ENCODE measurements at regions not wholly inside any gene's neighbourhood (a gene's known extent, or its start where the extent isn't known, plus 50 kb on each side); places are given as distances from the start of the nearest gene placed in this dataset.
"Not testable (repeated sequence)": the region's sequence is repeated elsewhere in the genome, so short reads cannot be mapped to it uniquely, and the experiment has no call there.

- POLR2A ChIA-PET, DNase-seq, H3K27me3 Mint-ChIP-seq, H3K9me3 Mint-ChIP-seq, ATAC-seq, H3K4me1 Mint-ChIP-seq, H3K4me3 Mint-ChIP-seq, H3K27ac Mint-ChIP-seq, H3K36me3 Mint-ChIP-seq: not testable (repeated sequence)
Observed at GRCh38 chr9:38910629-38911028, 190.7 kb upstream of the FAM240B start.

GRCh38 chr9:38904719-38905118, 184.8 kb upstream of the FAM240B start:
- H3K9me3 Mint-ChIP-seq, DNase-seq, H3K27me3 Mint-ChIP-seq, H3K36me3 Mint-ChIP-seq, POLR2A ChIA-PET, H3K27ac Mint-ChIP-seq, H3K4me3 Mint-ChIP-seq, H3K4me1 Mint-ChIP-seq, ATAC-seq: not testable (repeated sequence)

DNA sequence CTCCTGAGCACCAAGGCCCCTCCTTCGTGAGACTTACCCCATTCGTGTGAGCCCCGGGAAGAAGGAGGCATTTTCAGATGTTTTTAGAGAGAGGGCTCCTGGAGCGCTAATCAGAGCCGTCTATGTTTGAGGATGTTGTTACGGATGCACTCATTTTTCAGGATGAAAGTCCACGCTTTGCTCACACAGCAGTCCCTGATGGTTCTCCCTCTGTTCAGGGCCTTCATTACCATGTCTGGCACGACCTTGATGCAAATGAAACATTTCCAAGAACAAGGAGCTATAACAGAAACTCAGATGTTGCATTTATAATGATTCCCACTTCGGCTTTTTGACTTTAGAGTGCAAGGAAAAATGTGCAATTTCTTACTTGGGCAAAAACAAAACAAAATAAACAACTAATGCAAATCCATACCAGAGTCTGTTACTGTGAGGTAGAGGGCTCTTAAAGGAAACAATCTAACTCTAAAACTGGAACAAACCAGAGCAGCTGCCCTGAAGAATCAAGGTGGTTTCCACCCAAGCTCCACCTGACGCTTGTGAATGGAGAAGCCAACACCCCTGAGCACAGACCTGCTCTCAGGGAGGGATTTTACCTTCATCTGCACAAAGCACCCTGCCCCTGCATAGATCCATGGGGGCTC, 181.7 kb upstream of the FAM240B start:
- ATAC-seq, H3K9me3 Mint-ChIP-seq, H3K4me1 Mint-ChIP-seq, H3K27ac Mint-ChIP-seq, DNase-seq, H3K4me3 Mint-ChIP-seq, H3K27me3 Mint-ChIP-seq, POLR2A ChIA-PET, H3K36me3 Mint-ChIP-seq: not testable (repeated sequence)

GRCh38 chr9:38896404-38896803, 176.5 kb upstream of the FAM240B start:
- POLR2A ChIA-PET, DNase-seq, H3K27ac Mint-ChIP-seq, H3K4me3 Mint-ChIP-seq, H3K4me1 Mint-ChIP-seq, H3K36me3 Mint-ChIP-seq, ATAC-seq, H3K9me3 Mint-ChIP-seq, H3K27me3 Mint-ChIP-seq: not testable (repeated sequence)

GRCh38 chr9:38895227-38895626, 175.3 kb upstream of the FAM240B start:
- POLR2A ChIA-PET, H3K4me1 Mint-ChIP-seq, H3K9me3 Mint-ChIP-seq, H3K4me3 Mint-ChIP-seq, H3K36me3 Mint-ChIP-seq, DNase-seq, H3K27ac Mint-ChIP-seq, H3K27me3 Mint-ChIP-seq, ATAC-seq: not testable (repeated sequence)

DNA sequence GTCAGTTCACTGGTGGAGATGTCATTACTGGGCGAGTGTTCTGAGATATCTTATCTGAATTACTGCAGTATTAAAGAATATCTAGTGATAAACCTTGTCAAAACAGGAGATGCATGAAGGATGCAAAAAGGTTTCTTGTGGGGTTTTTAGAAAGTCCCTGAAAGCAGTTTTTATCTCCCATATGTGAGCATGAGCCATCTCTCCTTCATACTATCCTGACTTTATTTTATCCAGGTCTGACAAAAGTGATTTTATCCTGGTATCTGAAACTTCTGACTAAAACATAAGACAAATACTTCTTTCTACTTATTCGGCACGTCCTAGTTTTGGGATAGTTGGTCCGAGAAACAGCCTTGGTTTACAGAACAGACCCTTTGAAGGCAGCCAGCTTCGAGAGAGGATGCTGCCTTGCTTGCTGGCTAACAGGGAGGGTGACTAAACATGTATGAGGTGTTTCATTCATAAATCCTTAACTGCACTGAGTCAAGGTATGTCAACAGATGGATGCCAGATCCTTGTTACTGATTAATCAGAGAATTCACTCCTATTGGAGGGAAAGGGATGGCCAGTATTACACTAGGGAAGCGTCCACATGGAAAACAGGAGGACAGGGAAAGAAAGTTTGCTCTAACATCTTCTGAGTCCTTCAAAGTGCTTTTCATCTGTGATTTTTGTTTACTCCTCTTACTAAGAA, 172.8 kb upstream of the FAM240B start:
- H3K27me3 Mint-ChIP-seq, DNase-seq, H3K4me1 Mint-ChIP-seq, H3K4me3 Mint-ChIP-seq, POLR2A ChIA-PET, H3K9me3 Mint-ChIP-seq, H3K36me3 Mint-ChIP-seq, ATAC-seq, H3K27ac Mint-ChIP-seq: not testable (repeated sequence)

GRCh38 chr9:38886076-38886475, 166.1 kb upstream of the FAM240B start:
- H3K27me3 Mint-ChIP-seq, H3K9me3 Mint-ChIP-seq, ATAC-seq, POLR2A ChIA-PET, DNase-seq, H3K36me3 Mint-ChIP-seq, H3K4me3 Mint-ChIP-seq, H3K27ac Mint-ChIP-seq, H3K4me1 Mint-ChIP-seq: not testable (repeated sequence)

- H3K36me3 Mint-ChIP-seq, ATAC-seq, H3K27me3 Mint-ChIP-seq, H3K4me3 Mint-ChIP-seq, POLR2A ChIA-PET, H3K27ac Mint-ChIP-seq, DNase-seq, H3K4me1 Mint-ChIP-seq, H3K9me3 Mint-ChIP-seq: not testable (repeated sequence)
Observed at GRCh38 chr9:38875616-38876015, 155.7 kb upstream of the FAM240B start.

DNA sequence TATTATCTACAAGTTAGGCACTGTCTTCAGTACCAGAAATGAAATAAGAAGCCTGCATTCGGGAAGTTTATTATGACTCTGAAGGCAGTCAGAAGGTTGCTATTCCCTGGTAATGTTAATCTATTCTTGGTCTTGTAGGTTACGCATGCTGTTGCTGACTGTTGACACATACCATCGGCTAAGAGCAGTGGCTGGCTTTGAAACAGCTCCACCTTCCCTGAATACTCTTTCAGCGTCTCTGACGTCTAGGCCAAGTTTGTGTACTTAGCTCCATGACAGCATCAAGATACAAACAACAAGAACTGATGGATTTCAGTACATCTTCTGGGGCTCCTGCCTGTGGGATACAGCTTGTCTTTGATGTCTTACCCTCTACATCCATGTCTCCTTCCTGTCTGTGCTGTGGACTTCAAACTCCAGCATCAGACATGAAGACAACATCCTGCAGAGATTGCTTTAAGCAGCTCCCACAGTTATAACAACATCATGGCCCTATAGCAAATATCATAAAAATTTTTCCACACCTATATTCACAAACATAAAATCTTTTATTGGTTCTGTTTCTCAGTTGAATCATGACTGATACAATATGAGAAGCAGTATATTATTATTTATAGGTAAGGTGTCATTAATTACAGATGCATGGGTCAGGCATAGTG, 151.5 kb upstream of the FAM240B start:
- H3K36me3 Mint-ChIP-seq, H3K9me3 Mint-ChIP-seq, H3K27ac Mint-ChIP-seq, H3K4me1 Mint-ChIP-seq, POLR2A ChIA-PET, H3K4me3 Mint-ChIP-seq, H3K27me3 Mint-ChIP-seq, ATAC-seq, DNase-seq: not testable (repeated sequence)

DNA sequence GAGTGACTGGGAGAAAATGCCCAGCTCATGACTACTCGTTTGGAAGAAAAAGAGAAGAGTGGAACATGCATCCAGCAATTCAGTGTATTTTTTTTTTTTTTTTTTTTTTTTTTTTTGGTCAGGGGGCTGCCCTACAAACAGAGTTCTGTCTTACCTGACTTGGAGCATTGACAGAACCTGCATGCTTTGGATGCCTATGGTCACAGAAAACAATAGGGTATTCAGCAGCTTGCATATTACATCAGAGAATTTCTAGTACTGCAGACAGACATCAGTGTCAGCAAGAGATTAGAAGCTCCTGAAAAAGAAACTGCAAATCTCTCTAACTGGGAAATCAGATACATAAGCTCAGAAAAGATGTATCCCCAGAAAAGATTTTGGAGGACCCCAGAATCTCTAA, 139.9 kb upstream of the FAM240B start:
- H3K4me1 Mint-ChIP-seq, H3K36me3 Mint-ChIP-seq, ATAC-seq, DNase-seq, H3K27me3 Mint-ChIP-seq, H3K9me3 Mint-ChIP-seq, POLR2A ChIA-PET, H3K27ac Mint-ChIP-seq, H3K4me3 Mint-ChIP-seq: not testable (repeated sequence)

DNA sequence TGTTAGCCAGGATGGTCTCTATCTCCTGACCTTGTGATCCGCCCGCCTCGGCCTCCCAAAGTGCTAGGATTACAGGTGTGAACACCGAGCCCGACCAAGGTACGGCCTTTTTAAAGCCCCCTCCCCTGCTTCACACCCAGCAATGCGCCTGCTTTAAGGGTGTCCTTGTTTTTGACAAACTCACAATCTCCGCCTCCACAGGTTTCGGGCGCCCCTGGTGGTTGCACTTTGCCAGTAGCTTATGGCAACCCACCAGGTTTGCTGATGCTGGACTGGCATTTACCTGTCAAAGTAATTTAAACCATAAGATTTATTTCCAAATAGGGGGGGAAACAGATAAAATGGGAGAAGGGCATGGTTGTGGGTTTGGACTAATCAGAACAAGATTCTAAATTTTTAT, 129.0 kb upstream of the FAM240B start:
- POLR2A ChIA-PET, H3K27ac Mint-ChIP-seq, DNase-seq, H3K4me3 Mint-ChIP-seq, ATAC-seq, H3K27me3 Mint-ChIP-seq, H3K9me3 Mint-ChIP-seq, H3K36me3 Mint-ChIP-seq, H3K4me1 Mint-ChIP-seq: not testable (repeated sequence)

DNA sequence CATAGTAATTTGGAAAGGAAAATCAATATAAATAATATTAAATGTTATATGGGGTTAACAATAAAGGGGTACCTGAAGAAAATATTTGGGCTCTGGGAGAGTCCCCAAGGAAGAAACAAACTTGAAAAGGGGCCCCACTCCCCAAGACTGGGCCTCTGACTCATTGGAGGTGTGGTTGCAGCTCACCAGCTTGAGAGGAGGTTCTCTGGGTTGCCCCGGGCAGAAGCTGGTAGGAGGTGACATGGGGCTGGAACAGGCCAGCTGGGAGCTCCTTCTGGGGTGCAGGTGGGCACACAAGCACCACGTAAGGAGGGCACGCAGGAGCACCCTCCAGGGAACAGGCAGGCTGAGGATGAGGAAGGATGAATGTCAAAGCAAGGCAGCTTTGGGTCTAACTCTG, 120.3 kb upstream of the FAM240B start:
- H3K9me3 Mint-ChIP-seq, ATAC-seq, H3K4me1 Mint-ChIP-seq, H3K27ac Mint-ChIP-seq, DNase-seq, H3K4me3 Mint-ChIP-seq, H3K27me3 Mint-ChIP-seq, POLR2A ChIA-PET, H3K36me3 Mint-ChIP-seq: not testable (repeated sequence)

DNA sequence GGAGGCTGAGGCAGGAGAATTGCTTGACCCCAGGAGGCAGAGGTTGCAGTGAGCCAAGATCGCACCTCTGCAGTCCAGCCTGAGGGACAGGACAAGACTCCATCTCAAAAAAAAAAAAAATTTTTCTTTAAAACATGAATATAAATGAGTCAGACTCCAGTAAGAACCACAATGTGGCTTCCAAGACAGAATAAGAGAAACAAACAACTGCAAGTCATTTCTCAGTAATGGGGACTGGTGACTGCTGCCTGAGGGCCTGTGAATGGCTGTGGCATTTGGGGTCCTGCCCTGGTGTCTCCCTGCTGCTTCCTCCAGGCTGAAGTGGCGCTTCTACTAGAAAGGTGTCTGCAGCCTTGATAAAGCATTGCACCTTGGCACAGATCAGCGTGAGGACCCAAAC, 113.8 kb upstream of the FAM240B start:
- DNase-seq, H3K27ac Mint-ChIP-seq, H3K27me3 Mint-ChIP-seq, H3K4me3 Mint-ChIP-seq, ATAC-seq, POLR2A ChIA-PET, H3K36me3 Mint-ChIP-seq, H3K9me3 Mint-ChIP-seq, H3K4me1 Mint-ChIP-seq: not testable (repeated sequence)

DNA sequence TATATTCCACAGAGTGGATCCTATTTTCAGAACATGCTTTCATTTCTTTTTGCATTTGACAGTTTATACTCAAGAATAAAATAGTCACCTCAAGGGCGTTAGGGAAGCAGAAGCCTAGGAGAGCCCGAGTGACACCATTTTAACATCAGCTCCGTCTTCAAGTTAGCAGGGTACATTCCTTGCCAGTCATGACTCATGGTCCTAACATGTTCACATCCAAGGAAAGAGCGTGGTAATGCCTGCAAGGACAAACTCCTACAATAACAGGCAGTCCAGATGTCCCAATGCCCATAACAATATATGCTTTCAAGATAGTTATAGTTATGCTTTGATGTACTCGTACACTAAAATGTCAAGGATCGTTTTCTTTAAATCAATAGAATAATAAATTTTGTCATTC, 93.9 kb upstream of the FAM240B start:
- ATAC-seq, H3K27ac Mint-ChIP-seq, POLR2A ChIA-PET, DNase-seq, H3K27me3 Mint-ChIP-seq, H3K4me1 Mint-ChIP-seq, H3K4me3 Mint-ChIP-seq, H3K36me3 Mint-ChIP-seq, H3K9me3 Mint-ChIP-seq: not testable (repeated sequence)

Data from naive thymus-derived CD8-positive, alpha-beta T cell (primary cell).